Motor neuron (in vitro differentiated cells): ENCODE measurements at regions not wholly inside any gene's neighbourhood (a gene's known extent, or its start where the extent isn't known, plus 50 kb on each side); places are given as distances from the start of the nearest gene placed in this dataset.

Experiments used
- ATAC-seq, 8 experiments: fragments of 200-7000 bp; cut with Tn5 transposase; replicated peaks in 6 of 8; 2 replicates each; pipeline ENCODE4 v1.8.0; 2021; ENCODE audit warnings: mild to moderate bottlenecking in 8 of 8, moderate library complexity in 8 of 8
- H3K27ac ChIP-seq, 2 donors: fragments of 250-450 bp; sonication (Bioruptor Pico); 2 replicates each; pipeline ENCODE4 v1.9.0; 2021; ENCODE audit warnings: antibody characterized with exemption in 2 of 2, mild to moderate bottlenecking in 2 of 2, moderate library complexity in 1 of 2
- H3K4me1 ChIP-seq, 2 donors: fragments of 250-450 bp; sonication (Bioruptor Pico); replicated peaks in 1 of 2; 2 replicates each; pipeline ENCODE4 v1.6.1; 2021; ENCODE audit warnings: antibody characterized with exemption in 2 of 2, mild to moderate bottlenecking in 2 of 2, moderate library complexity in 1 of 2
- H3K4me3 ChIP-seq, 5 donors: fragments of 250-450 bp; sonication (Bioruptor Pico); 2 replicates each; pipeline ENCODE4 v1.9.0; 2021; ENCODE audit warnings: antibody characterized with exemption in 5 of 5, mild to moderate bottlenecking in 5 of 5, moderate library complexity in 4 of 5
- WGBS, 10 experiments: fragments of 450-650 bp; shearing (Covaris generic); methylation state at CpG; one replicate each; pipeline ENCODE4 v1.0.0; 2022; 5-methylcytosine and 5-hydroxymethylcytosine counted together
- in situ Hi-C, 9 experiments: fragments of 400-800 bp; cut with MboI; loops; one replicate each; pipeline ENCODE4 v1.15.0; 2021; ENCODE audit warnings: low sequenced_read_pairs in 9 of 9, low pct_unique_long_range_greater_than_20kb in 2 of 9; ENCODE audit not compliant: unreplicated experiment in 9 of 9

- Histone ChIP-seq H3K4me3 (no peak overlapping the region), H3K4me1 (peaks cover 34 to 41% of the 10 kb centered on the region in 2 donors), H3K27ac (peak overlapping the region; percentile 1 to 24)
- WGBS, 10 experiments = 0 to 20% (median 7%) methylated on average over 1 to 3 of the region's 3 CpGs; no CpG with 5 or more reads in 2 of the 10 experiments
- ATAC-seq = peak; percentile 22 to 80 (median 69)
- in situ Hi-C loops = loop anchor here in 3 of 9 experiments (10.0 to 25.0 kb wide), 4 partner anchors 305 to 480 kb away; no protein-coding TSS in a partner anchor
Observed at GRCh38 chr11:112806876-112807275, 154.3 kb upstream of the NCAM1 start.

DNA sequence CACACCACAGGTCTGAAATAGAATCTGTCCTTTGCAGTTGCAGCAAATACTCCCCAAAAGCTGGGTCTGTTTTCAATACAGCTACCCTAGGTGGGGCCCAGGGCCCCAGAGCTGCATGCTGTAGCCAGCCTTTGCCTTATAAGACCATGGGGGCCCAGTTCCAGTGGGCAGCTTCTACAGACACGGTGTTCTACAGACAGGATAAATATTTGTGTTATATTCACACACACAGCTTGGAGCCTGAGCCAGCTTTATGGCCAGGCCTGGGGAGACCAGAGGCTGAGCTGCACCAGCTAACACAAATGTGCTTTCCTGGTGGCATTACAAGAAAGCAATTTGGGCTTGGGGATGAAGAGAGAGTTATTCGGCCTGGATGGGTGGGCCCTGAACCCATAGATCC, 151.8 kb upstream of the NCAM1 start:
- Histone ChIP-seq H3K27ac (no peak overlapping the region), H3K4me1 (peaks cover 39 to 42% of the 10 kb centered on the region in 2 donors), H3K4me3 (no peak overlapping the region)
- ATAC-seq = peak in 1 of 8 experiments; percentile 57
- in situ Hi-C loops = loop anchor here in 3 of 9 experiments (10.0 to 25.0 kb wide), 4 partner anchors 303 to 478 kb away; no protein-coding TSS in a partner anchor
- WGBS, 10 experiments = 67% methylated on average over 1 of the region's 2 CpGs; no CpG with 5 or more reads in 9 of the 10 experiments

DNA sequence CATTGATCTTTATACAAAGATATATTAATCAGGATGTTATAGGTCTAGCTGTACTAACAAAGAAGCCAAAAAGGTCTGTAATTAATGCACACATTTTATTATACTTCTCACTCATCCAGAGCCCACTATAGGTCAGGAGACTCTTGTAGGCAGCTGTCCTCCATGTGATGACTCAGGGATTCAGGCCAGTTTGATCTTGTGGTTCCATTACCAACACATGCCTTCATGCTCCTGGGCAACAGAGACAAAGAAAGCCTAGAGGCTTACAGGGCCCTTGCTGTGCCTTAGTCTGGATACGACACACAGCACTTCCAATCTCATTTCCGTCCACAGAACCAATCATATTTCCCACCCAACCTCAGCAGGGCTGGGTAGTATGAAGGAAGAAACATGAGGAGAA, 150.3 kb upstream of the NCAM1 start:
- in situ Hi-C loops = loop anchor here in 2 of 9 experiments (25.0 kb wide), 2 partner anchors 301 to 476 kb away; no protein-coding TSS in a partner anchor
- ATAC-seq = peak in 2 of 8 experiments; percentile 47 to 70
- WGBS, 10 experiments = 0 to 100% (median 73%) methylated on average over 1 to 2 of the region's 2 CpGs; no CpG with 5 or more reads in 5 of the 10 experiments
- Histone ChIP-seq H3K4me1 (peaks cover 35 to 39% of the 10 kb centered on the region in 2 donors), H3K4me3 (no peak overlapping the region), H3K27ac (no peak overlapping the region)

- in situ Hi-C loops = loop anchor here in 2 of 9 experiments (25.0 kb wide), 2 partner anchors 301 to 476 kb away; no protein-coding TSS in a partner anchor
- H3K27ac ChIP-seq = no peak overlapping the region
- no peak for ATAC-seq
Observed at GRCh38 chr11:112811783-112812182, 149.4 kb upstream of the NCAM1 start.

DNA sequence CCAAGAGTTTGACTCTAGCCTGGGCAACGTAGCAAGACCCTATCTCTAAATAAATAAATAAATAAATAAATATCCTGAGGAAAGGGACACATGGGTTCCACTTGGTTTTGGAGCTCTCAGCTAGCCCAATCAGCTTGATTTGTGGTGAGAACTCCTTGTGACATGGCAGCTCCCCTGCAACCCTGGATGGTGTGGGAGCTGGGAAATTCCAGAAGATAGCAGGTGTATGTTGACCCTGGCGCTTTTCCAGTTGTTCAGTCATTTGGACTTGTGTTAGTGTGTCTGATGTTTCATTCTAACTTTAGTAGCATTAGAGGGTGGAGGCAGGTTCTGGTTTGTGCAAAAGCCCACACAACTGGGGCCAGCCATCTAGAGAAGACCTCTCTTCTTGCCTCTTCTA, 148.5 kb upstream of the NCAM1 start:
- Histone ChIP-seq H3K4me1 (peaks cover 17 to 21% of the 10 kb centered on the region in 2 donors), H3K4me3 (no peak overlapping the region), H3K27ac (no peak overlapping the region)
- WGBS, 10 experiments = 0 to 100% (median 46%) methylated on average over 1 to 2 of the region's 2 CpGs; no CpG with 5 or more reads in 6 of the 10 experiments
- no peak for ATAC-seq
- in situ Hi-C loops = loop anchor here in 2 of 9 experiments (25.0 kb wide), 2 partner anchors 300 to 475 kb away; no protein-coding TSS in a partner anchor

More at GRCh38 chr11:112811783-112812182, 149.4 kb upstream of the NCAM1 start:
- peaks cover 26 to 31% of the 10 kb centered on the region in 2 donors for H3K4me1 ChIP-seq
- no peak overlapping the region for H3K4me3 ChIP-seq
- WGBS, 10 experiments = 0 to 89% (median 78%) methylated on average over 1 to 4 of the region's 4 CpGs; no CpG with 5 or more reads in 2 of the 10 experiments

GRCh38 chr11:112814168-112814567, 147.1 kb upstream of the NCAM1 start:
- ATAC-seq = peak in 5 of 8 experiments; percentile 72 to 93 (median 79)
- Histone ChIP-seq H3K27ac (no peak overlapping the region), H3K4me3 (no peak overlapping the region), H3K4me1 (peaks cover 9 to 12% of the 10 kb centered on the region in 2 donors)
- WGBS, 10 experiments = 11 to 93% (median 64%) methylated on average over 1 to 4 of the region's 4 CpGs; no CpG with 5 or more reads in 2 of the 10 experiments
- in situ Hi-C loops = loop anchor here in 2 of 9 experiments (25.0 kb wide), 2 partner anchors 298 to 473 kb away; no protein-coding TSS in a partner anchor

- 61 to 83% (median 80%) methylated on average over 1 to 3 of the region's 3 CpGs; no CpG with 5 or more reads in 7 of the 10 experiments for WGBS, 10 experiments
- Histone ChIP-seq H3K4me1 (peaks cover 10 to 20% of the 10 kb centered on the region in 2 donors), H3K27ac (no peak overlapping the region), H3K4me3 (no peak overlapping the region)
- in situ Hi-C loops = loop anchor here in 2 of 9 experiments (25.0 kb wide), 2 partner anchors 295 to 470 kb away; no protein-coding TSS in a partner anchor
- peak in 2 of 8 experiments; percentile 14 to 16 for ATAC-seq
Observed at GRCh38 chr11:112817376-112817775, 143.8 kb upstream of the NCAM1 start.

DNA sequence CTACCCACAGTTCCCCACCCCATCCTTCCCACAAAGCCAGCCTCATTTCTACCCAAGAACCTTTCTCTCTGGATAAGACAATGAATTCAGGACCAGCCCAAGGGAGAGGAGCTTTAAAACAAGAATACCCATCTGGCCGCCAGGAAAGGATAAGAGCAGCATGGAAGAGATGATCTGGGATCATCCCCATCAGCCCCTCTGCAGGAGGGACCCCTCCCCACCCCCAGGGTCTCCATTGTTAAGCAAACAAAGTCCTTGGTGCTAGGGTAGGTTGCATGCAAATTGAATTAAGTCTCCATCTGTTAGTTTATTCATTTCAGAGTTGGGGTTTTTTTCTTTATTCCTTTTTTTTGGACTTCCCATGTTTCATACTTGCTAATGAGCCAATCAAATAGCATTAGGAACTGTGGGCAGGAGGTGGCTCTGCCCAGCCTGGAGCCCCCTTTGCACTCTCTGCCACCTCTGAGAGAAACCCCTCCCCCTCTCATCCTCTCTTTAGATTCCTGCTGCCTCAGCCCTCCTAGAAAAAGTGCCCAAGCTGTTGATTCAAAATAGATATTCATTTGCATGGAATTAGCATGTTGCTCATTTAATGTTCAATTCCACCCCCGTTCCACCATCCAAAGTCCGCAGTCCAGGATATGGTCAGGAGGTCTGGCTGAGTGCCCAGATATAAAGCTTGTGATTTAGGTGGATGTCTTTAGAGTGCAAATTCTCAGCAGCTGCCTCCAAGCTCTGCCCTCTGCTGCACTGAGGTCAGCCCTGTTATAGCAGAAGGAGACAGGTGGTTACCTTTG, 138.5 kb upstream of the NCAM1 start:
- 0 to 40% (median 0%) methylated on average over 1 to 2 of the region's 3 CpGs; no CpG with 5 or more reads in 5 of the 10 experiments for WGBS, 10 experiments
- peak; percentile 70 to 96 (median 87) for ATAC-seq
- H3K4me1 ChIP-seq = peaks cover 16 to 20% of the 10 kb centered on the region in 2 donors
- H3K27ac ChIP-seq = peak overlapping the region; percentile 36 to 56
- H3K4me3 ChIP-seq = no peak overlapping the region
- in situ Hi-C loops = loop anchor here in 2 of 9 experiments (25.0 kb wide), 2 partner anchors 290 to 465 kb away; no protein-coding TSS in a partner anchor

DNA sequence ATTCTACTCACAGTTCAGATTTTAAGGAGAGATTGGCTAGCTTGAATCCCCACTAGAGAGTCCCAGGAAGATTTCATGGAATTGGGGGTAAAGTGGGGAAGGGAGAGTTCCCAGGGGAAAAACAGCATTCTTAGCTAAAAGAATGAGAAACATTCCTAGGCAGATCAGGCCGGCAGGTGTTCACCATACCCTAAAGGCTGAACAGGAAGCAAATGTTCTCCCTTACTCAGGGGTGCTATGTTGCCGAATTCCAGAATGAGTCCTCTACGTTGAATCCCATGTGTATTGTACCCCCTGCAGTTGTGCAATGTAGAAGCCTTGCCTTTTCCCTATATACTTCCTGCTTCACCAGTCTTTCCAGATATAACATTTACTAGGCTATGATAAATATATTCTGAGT, 135.2 kb upstream of the NCAM1 start:
- ATAC-seq = no peak
- no peak overlapping the region for H3K27ac ChIP-seq
- H3K4me1 ChIP-seq = peaks cover 16 to 20% of the 10 kb centered on the region in 2 donors
- no peak overlapping the region for H3K4me3 ChIP-seq
- in situ Hi-C loops = loop anchor here in 1 of 9 experiments (25.0 kb wide), 1 partner anchor 136 kb away; the partner anchor contains the start of gene NCAM1
- 4 to 79% (median 43%) methylated on average over 1 to 3 of the region's 3 CpGs; no CpG with 5 or more reads in 6 of the 10 experiments for WGBS, 10 experiments

GRCh38 chr11:112826788-112827187, 134.4 kb upstream of the NCAM1 start:
- 50 to 100% (median 100%) methylated on average over 1 of the region's 1 CpG; no CpG with 5 or more reads in 3 of the 10 experiments for WGBS, 10 experiments
- no peak overlapping the region for H3K27ac ChIP-seq
- peaks cover 15 to 18% of the 10 kb centered on the region in 2 donors for H3K4me1 ChIP-seq
- no peak overlapping the region for H3K4me3 ChIP-seq
- ATAC-seq = no peak
- in situ Hi-C loops = loop anchor here in 1 of 9 experiments (25.0 kb wide), 1 partner anchor 136 kb away; the partner anchor contains the start of gene NCAM1

DNA sequence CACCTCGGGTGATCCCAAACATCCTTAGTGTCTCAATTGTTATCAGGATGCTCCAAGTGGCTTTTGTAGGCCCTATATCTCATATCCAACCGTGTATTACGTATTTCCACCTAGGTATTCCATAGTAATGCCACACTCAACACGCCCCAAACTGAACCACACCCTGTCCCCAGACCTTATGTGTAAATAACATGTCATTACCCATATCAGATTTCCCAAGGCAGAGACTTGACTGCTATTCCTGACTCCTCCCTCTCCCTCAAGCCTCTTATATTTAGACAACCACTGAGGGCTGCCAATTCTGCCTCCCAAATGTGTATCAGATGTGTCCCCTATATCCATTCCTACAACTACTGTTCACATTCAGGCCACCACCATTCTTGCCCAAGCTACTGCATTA, 132.8 kb upstream of the NCAM1 start:
- Histone ChIP-seq H3K4me1 (peaks cover under 1 to 3% of the 10 kb centered on the region in 2 donors), H3K4me3 (no peak overlapping the region), H3K27ac (no peak overlapping the region)
- ATAC-seq = peak in 3 of 8 experiments; percentile 19 to 66 (median 49)
- in situ Hi-C loops = loop anchor here in 1 of 9 experiments (25.0 kb wide), 1 partner anchor 134 kb away; the partner anchor contains the start of gene NCAM1
- 24 to 91% (median 70%) methylated on average over 2 to 4 of the region's 4 CpGs; no CpG with 5 or more reads in 3 of the 10 experiments for WGBS, 10 experiments

DNA sequence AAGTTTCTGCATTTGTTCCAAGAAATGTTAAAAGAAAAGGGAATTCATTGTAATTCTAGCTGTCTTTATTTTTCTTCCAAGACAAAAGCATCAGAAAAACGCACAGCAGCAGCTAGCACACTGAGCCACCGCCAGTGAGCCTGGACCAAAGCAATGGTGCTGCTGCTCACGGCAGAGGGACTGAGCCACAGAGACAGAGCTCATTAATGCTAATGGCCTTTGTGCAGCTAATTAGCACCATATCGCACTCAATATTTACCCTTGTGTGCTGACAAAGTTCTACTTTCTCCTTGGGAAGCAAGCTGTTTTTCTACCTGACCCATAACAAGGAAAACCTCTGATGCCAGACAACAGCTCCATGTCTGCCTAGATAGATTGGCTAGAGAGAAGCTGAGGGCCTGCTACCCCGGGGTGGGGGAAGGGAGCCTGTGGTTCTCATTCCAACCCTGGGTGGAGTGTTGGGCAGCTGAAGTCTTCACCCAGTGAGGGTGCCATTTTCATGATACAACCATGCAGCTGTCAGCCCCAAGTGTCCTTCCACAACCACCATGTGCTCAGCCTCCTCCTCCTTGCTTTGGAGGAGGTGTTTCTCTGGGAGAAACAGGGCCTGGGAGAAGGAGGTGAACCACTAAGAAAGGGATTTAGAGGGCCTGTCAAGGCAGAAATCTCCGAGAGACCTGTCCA, 131.1 kb upstream of the NCAM1 start:
- WGBS, 10 experiments = 21 to 100% (median 65%) methylated on average over 1 to 6 of the region's 6 CpGs
- Histone ChIP-seq H3K27ac (no peak overlapping the region), H3K4me3 (no peak overlapping the region), H3K4me1 (peaks cover 12 to 14% of the 10 kb centered on the region in 2 donors)
- in situ Hi-C loops = loop anchor here in 1 of 9 experiments (25.0 kb wide), 1 partner anchor 132 kb away; the partner anchor contains the start of gene NCAM1
- ATAC-seq = no peak
